B cell (primary cell): ENCODE measurements at regions not wholly inside any gene's neighbourhood (a gene's known extent, or its start where the extent isn't known, plus 50 kb on each side); places are given as distances from the start of the nearest gene placed in this dataset.

Source experiments
- ATAC-seq: fragments of 200-7000 bp; cut with Tn5 transposase; one replicate; pipeline ENCODE4 v1.10.0; 2021; ENCODE audit warnings: low read depth, mild to moderate bottlenecking, moderate number of reproducible peaks, moderate library complexity
- CTCF ChIA-PET: fragments of 350-600 bp; sonication (Branson Sonifier 250); formaldehyde crosslinking; loops from one replicate; lab custom pipeline; 2021; ENCODE audit warnings: antibody characterized with exemption, inconsistent platforms; lab: Charles Lee
- POLR2A ChIA-PET: fragments of 350-600 bp; sonication (Branson Sonifier 250); formaldehyde crosslinking; loops from one replicate; lab custom pipeline; 2021; ENCODE audit warnings: antibody characterized with exemption; lab: Charles Lee
- DNase-seq: peaks from one replicate; pipeline ENCODE4 v3.0.0; 2013
- H2AFZ ChIP-seq: 2 replicates; pipeline ENCODE4 v1.6.1; 2012; ENCODE audit warnings: mild to moderate bottlenecking, low read depth, low read length; ENCODE audit not compliant: insufficient read depth, poor library complexity, severe bottlenecking
- H3K27ac ChIP-seq, 2 donors: 1 replicate in 1 of 2; 2 replicates in 1 of 2; pipeline ENCODE4 v1.5.1; 2012 to 2013; ENCODE audit warnings: low read length in 2 of 2, mild to moderate bottlenecking in 2 of 2, moderate library complexity in 1 of 2
- H3K27me3 ChIP-seq, 4 experiments: fragments of 200-600 bp in 1 of 4; sonication (generic) in 1 of 4; replicated peaks in 1 of 4; 1 replicate in 2 of 4; 2 replicates in 2 of 4; pipeline versions ENCODE4 v1.6.1 to v1.7.0; 2013 to 2016; ENCODE audit warnings: low read length in 3 of 4, mild to moderate bottlenecking in 2 of 4, mixed read lengths in 1 of 4, moderate library complexity in 1 of 4; ENCODE audit not compliant: insufficient read depth in 4 of 4, control insufficient read depth in 3 of 4; ENCODE audit errors: control extremely low read depth in 1 of 4
- H3K36me3 ChIP-seq, 2 experiments: replicated peaks in 1 of 2; 1 replicate in 1 of 2; 2 replicates in 1 of 2; pipeline versions ENCODE4 v1.6.1 to v1.7.1; 2013; ENCODE audit warnings: low read length in 1 of 2; ENCODE audit not compliant: insufficient read depth in 2 of 2, control insufficient read depth in 1 of 2; ENCODE audit errors: control extremely low read depth in 1 of 2, extremely low read depth in 1 of 2
- H3K4me1 ChIP-seq, 2 donors: fragments of 200-600 bp in 1 of 2; sonication (generic) in 1 of 2; 1 replicate in 1 of 2; 2 replicates in 1 of 2; pipeline versions ENCODE4 v1.5.1 to v1.6.1; 2013 to 2017; ENCODE audit warnings: low read length in 2 of 2; ENCODE audit not compliant: control insufficient read depth in 2 of 2, insufficient read depth in 2 of 2
- H3K4me2 ChIP-seq: replicated peaks from 2 replicates; pipeline ENCODE3; 2012; ENCODE audit warnings: mild to moderate bottlenecking, low read depth, low read length; ENCODE audit not compliant: poor library complexity, severe bottlenecking
- H3K4me3 ChIP-seq, 5 experiments: fragments of 200-600 bp in 1 of 5; sonication (generic) in 1 of 5; 1 replicate in 3 of 5; 2 replicates in 2 of 5; pipeline versions ENCODE4 v1.5.1 to v1.7.0; 2011 to 2016; ENCODE audit warnings: low read length in 4 of 5, mild to moderate bottlenecking in 4 of 5, low read depth in 2 of 5, control low read depth in 1 of 5, moderate library complexity in 1 of 5; ENCODE audit not compliant: insufficient read depth in 1 of 5; ENCODE audit errors: control extremely low read depth in 1 of 5, extremely low read depth in 1 of 5
- H3K79me2 ChIP-seq: fragments of 200-600 bp; sonication (generic); one replicate; pipeline ENCODE4 v1.6.0; 2016; ENCODE audit warnings: low read length; ENCODE audit not compliant: control insufficient read depth, insufficient read depth
- H3K9ac ChIP-seq: fragments of 200-600 bp; sonication (generic); 2 replicates; pipeline ENCODE4 v1.6.1; 2017; ENCODE audit warnings: mild to moderate bottlenecking, low read length, moderate library complexity
- H3K9me3 ChIP-seq, 3 donors: one replicate each; pipeline versions ENCODE4 v1.6.1 to v1.7.1; 2013; ENCODE audit warnings: low read length in 2 of 3; ENCODE audit not compliant: control insufficient read depth in 2 of 3, insufficient read depth in 1 of 3; ENCODE audit errors: control extremely low read depth in 1 of 3
- H4K20me1 ChIP-seq: 2 replicates; pipeline ENCODE4 v1.6.0; 2012; ENCODE audit warnings: mild to moderate bottlenecking, low read length; ENCODE audit not compliant: insufficient read depth, control insufficient read depth, poor library complexity, severe bottlenecking
- H3K27ac Mint-ChIP-seq: one replicate; pipeline ENCODE4 v1.8.0; 2021; ENCODE audit warnings: mixed read lengths
- H3K27me3 Mint-ChIP-seq: one replicate; pipeline ENCODE4 v1.8.0; 2021; ENCODE audit warnings: mixed read lengths
- H3K4me1 Mint-ChIP-seq: one replicate; pipeline ENCODE4 v1.8.0; 2021; ENCODE audit warnings: mixed read lengths
- H3K4me3 Mint-ChIP-seq: one replicate; pipeline ENCODE4 v1.8.0; 2021; ENCODE audit warnings: mixed read lengths
- H3K9me3 Mint-ChIP-seq: one replicate; pipeline ENCODE4 v1.8.0; 2022; ENCODE audit warnings: mixed read lengths; ENCODE audit not compliant: insufficient read depth
- CTCF ChIP-seq: fragments of 200-600 bp; IDR thresholded peaks from one replicate; pipeline ENCODE4 v1.8.0; 2022; ENCODE audit warnings: antibody characterized with exemption, mild to moderate bottlenecking
- EZH2 ChIP-seq: IDR thresholded peaks from 2 replicates; pipeline ENCODE4 v1.6.1; 2012; ENCODE audit warnings: borderline replicate concordance, low read depth, mild to moderate bottlenecking, moderate library complexity, low read length; ENCODE audit not compliant: insufficient read depth, poor library complexity, severe bottlenecking
- WGBS: methylation state at CpG from one replicate; pipeline ENCODE4 v1.1.5; 2013; ENCODE audit warnings: missing lambda C conversion rate; ENCODE audit not compliant: insufficient coverage; 5-methylcytosine and 5-hydroxymethylcytosine counted together
- intact Hi-C: fragments of 100-400 bp; cut with micrococcal nuclease; formaldehyde crosslinking; loops from one replicate; pipeline ENCODE4 v1.10.0; 2022

GRCh38 chr13:67986234-67986633, 756.1 kb upstream of the PCDH9 start:
- DNase-seq: no peak
- H3K4me2 ChIP-seq: no peak overlapping the region
- intact Hi-C loops: no loop called here
- peaks cover 0 to 5% (median 1%) of the 10 kb centered on the region in 3 donors for H3K9me3 ChIP-seq
- Mint-ChIP-seq H3K4me3 (no peak overlapping the region), H3K9me3 (peaks cover 7% of the 10 kb centered on the region), H3K27ac (no peak overlapping the region), H3K4me1 (no peaks in the 10 kb centered on the region), H3K27me3 (no peaks in the 10 kb centered on the region)
- no peaks in the 10 kb centered on the region for H3K79me2 ChIP-seq
- POLR2A ChIA-PET: no interaction called here
- H3K9ac ChIP-seq: no peak overlapping the region
- H3K36me3 ChIP-seq: no peaks in the 10 kb centered on the region
- no peak for ATAC-seq
- no peaks in the 10 kb centered on the region for H3K4me1 ChIP-seq
- H2AFZ ChIP-seq: no peak overlapping the region
- no peak for TF ChIP-seq EZH2
- no peak for TF ChIP-seq CTCF
- H3K27me3 ChIP-seq: no peaks in the 10 kb centered on the region
- no peaks in the 10 kb centered on the region for H4K20me1 ChIP-seq
- no peak overlapping the region for H3K4me3 ChIP-seq
- CTCF ChIA-PET: no interaction called here
- no peak overlapping the region for H3K27ac ChIP-seq
- no CpG with 5 or more reads among the region's 1 CpG for WGBS

GRCh38 chr13:67977066-67977465, 746.9 kb upstream of the PCDH9 start:
- H3K4me2 ChIP-seq: no peak overlapping the region
- no peaks in the 10 kb centered on the region for H3K4me1 Mint-ChIP-seq
- H3K27ac ChIP-seq: no peak overlapping the region
- peaks cover 4% of the 10 kb centered on the region for H3K9me3 Mint-ChIP-seq
- ATAC-seq (no peak), DNase-seq (no peak)
- intact Hi-C loops: no loop called here
- TF ChIP-seq CTCF (no peak), EZH2 (no peak)
- H3K79me2 ChIP-seq: no peaks in the 10 kb centered on the region
- H3K4me3 ChIP-seq: no peak overlapping the region
- peaks cover 0 to 3% (median 0%) of the 10 kb centered on the region in 3 donors for H3K9me3 ChIP-seq
- H3K4me1 ChIP-seq: no peaks in the 10 kb centered on the region
- WGBS: no CpG with 5 or more reads among the region's 2 CpGs
- ChIA-PET CTCF (no interaction called here), POLR2A (no interaction called here)
- H3K27me3 Mint-ChIP-seq: no peaks in the 10 kb centered on the region
- H3K4me3 Mint-ChIP-seq: no peak overlapping the region
- no peak overlapping the region for H2AFZ ChIP-seq
- H3K27me3 ChIP-seq: no peaks in the 10 kb centered on the region
- H4K20me1 ChIP-seq: no peaks in the 10 kb centered on the region
- no peak overlapping the region for H3K27ac Mint-ChIP-seq
- no peak overlapping the region for H3K9ac ChIP-seq
- no peaks in the 10 kb centered on the region for H3K36me3 ChIP-seq
